ENCODE measurements at regions not wholly inside any gene's neighbourhood (a gene's known extent, or its start where the extent isn't known, plus 50 kb on each side); places are given as distances from the start of the nearest gene placed in this dataset.
"Not testable (repeated sequence)": the region's sequence is repeated elsewhere in the genome, so short reads cannot be mapped to it uniquely, and the experiment has no call there.

DNA sequence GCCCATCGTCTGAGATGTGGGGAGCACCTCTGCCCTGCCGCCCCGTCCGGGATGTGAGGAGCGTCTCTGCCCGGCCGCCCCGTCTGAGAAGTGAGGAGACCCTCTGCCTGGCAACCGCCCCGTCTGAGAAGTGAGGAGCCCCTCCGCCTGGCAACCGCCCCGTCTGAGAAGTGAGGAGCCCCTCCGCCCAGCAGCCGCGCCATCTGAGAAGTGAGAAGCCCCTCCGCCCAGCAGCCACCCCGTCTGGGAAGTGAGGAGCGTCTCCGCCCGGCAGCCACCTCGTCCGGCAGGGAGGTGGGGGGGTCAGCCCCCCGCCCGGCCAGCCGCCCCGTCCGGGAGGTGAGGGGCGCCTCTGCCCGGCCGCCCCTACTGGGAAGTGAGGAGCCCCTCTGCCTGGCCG lies 267.2 kb downstream of the MEF2C start:
- TF ChIP-seq, protein P1, sequence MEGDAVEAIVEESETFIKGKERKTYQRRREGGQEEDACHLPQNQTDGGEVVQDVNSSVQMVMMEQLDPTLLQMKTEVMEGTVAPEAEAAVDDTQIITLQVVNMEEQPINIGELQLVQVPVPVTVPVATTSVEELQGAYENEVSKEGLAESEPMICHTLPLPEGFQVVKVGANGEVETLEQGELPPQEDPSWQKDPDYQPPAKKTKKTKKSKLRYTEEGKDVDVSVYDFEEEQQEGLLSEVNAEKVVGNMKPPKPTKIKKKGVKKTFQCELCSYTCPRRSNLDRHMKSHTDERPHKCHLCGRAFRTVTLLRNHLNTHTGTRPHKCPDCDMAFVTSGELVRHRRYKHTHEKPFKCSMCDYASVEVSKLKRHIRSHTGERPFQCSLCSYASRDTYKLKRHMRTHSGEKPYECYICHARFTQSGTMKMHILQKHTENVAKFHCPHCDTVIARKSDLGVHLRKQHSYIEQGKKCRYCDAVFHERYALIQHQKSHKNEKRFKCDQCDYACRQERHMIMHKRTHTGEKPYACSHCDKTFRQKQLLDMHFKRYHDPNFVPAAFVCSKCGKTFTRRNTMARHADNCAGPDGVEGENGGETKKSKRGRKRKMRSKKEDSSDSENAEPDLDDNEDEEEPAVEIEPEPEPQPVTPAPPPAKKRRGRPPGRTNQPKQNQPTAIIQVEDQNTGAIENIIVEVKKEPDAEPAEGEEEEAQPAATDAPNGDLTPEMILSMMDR (IDR thresholded peaks at IDR 0.05): not testable (repeated sequence)
- TF ChIP-seq EP300 (IDR thresholded peaks at IDR 0.05; ENCODE audit: low read depth): not testable (repeated sequence)

Measured in transverse colon (tissue), 3 donors.